SK-N-SH (cell line): ENCODE measurements at regions not wholly inside any gene's neighbourhood (a gene's known extent, or its start where the extent isn't known, plus 50 kb on each side); places are given as distances from the start of the nearest gene placed in this dataset.
"Not testable (repeated sequence)": the region's sequence is repeated elsewhere in the genome, so short reads cannot be mapped to it uniquely, and the experiment has no call there.

Source experiments
- CTCF ChIA-PET: fragments of 300-600, 350-600 bp; formaldehyde crosslinking; extraction: SDS; loops from one replicate; lab custom pipeline; 2021; lab: Yijun Ruan, JAX
- POLR2A ChIA-PET: fragments of 350-600 bp; sonication (Branson Sonifier 250); formaldehyde crosslinking; extraction: SDS; loops from one replicate; lab custom pipeline; 2020; ENCODE audit warnings: antibody characterized with exemption, inconsistent platforms; lab: Yijun Ruan, JAX
- DNase-seq: peaks from one replicate; pipeline ENCODE4 v3.0.0; 2012
- H2AFZ ChIP-seq: fragments of 200-600 bp; sonication (generic); 2 replicates; pipeline ENCODE4 v1.8.1; 2016; ENCODE audit warnings: antibody characterized with exemption, mild to moderate bottlenecking, low read depth
- H3F3A ChIP-seq: fragments of 200-600 bp; sonication (generic); replicated peaks from 2 replicates; pipeline ENCODE3; 2016; ENCODE audit warnings: antibody characterized with exemption, mild to moderate bottlenecking; ENCODE audit not compliant: insufficient read depth
- H3K27ac ChIP-seq, 2 experiments: fragments of 200-500 bp in 1 of 2; fragments of 200-600 bp in 1 of 2; sonication (Bioruptor generic) in 1 of 2; sonication (generic), shearing (Covaris generic) in 1 of 2; 2 replicates each; pipeline versions ENCODE4 v1.5.1 to v1.6.1; 2014 to 2016; ENCODE audit warnings: low read depth in 2 of 2, inconsistent platforms in 1 of 2, low read length in 1 of 2, mild to moderate bottlenecking in 1 of 2, mixed read lengths in 1 of 2
- H3K27me3 ChIP-seq: fragments of 200-600 bp; sonication (generic), shearing (Covaris generic); 2 replicates; pipeline ENCODE4 v1.6.1; 2016; ENCODE audit warnings: mixed run types; ENCODE audit not compliant: insufficient read depth
- H3K36me3 ChIP-seq, 2 experiments: fragments of 200-500 bp in 1 of 2; fragments of 200-600 bp in 1 of 2; sonication (Bioruptor generic) in 1 of 2; sonication (generic) in 1 of 2; replicated peaks in 1 of 2; 2 replicates each; pipeline versions ENCODE3 to v1.5.1; 2014 to 2016; ENCODE audit warnings: low read length in 1 of 2, mild to moderate bottlenecking in 1 of 2; ENCODE audit not compliant: insufficient read depth in 2 of 2, control insufficient read depth in 1 of 2
- H3K4me1 ChIP-seq, 2 experiments: fragments of 200-500 bp in 1 of 2; fragments of 200-600 bp in 1 of 2; sonication (Bioruptor generic) in 1 of 2; sonication (generic), shearing (Covaris generic) in 1 of 2; 2 replicates each; pipeline versions ENCODE4 v1.5.1 to v1.6.1; 2014 to 2016; ENCODE audit warnings: low read depth in 1 of 2, low read length in 1 of 2, mixed run types in 1 of 2; ENCODE audit not compliant: insufficient read depth in 2 of 2, control insufficient read depth in 1 of 2
- H3K4me2 ChIP-seq: fragments of 200-600 bp; sonication (generic), shearing (Covaris generic); 2 replicates; pipeline ENCODE4 v1.6.1; 2017; ENCODE audit warnings: mixed run types
- H3K4me3 ChIP-seq, 2 experiments: fragments of 200-500 bp in 1 of 2; fragments of 200-600 bp in 1 of 2; sonication (Bioruptor generic) in 1 of 2; sonication (generic), shearing (Covaris generic) in 1 of 2; 2 replicates each; pipeline versions ENCODE4 v1.5.1 to v1.8.1; 2014 to 2016; ENCODE audit warnings: low read depth in 2 of 2, inconsistent platforms in 1 of 2, low read length in 1 of 2, mild to moderate bottlenecking in 1 of 2, mixed read lengths in 1 of 2, moderate library complexity in 1 of 2
- H3K79me2 ChIP-seq: fragments of 200-600 bp; sonication (generic); 2 replicates; pipeline ENCODE4 v1.8.1; 2017; ENCODE audit warnings: mild to moderate bottlenecking; ENCODE audit not compliant: insufficient read depth
- H3K9ac ChIP-seq: fragments of 200-600 bp; sonication (generic); 2 replicates; pipeline ENCODE4 v1.6.1; 2017; ENCODE audit warnings: mixed run types
- H3K9me2 ChIP-seq: fragments of 200-600 bp; sonication (generic); 2 replicates; pipeline ENCODE4 v1.6.1; 2017; ENCODE audit warnings: mixed run types
- H3K9me3 ChIP-seq: fragments of 200-600 bp; sonication (generic); 2 replicates; pipeline ENCODE4 v1.6.1; 2017; ENCODE audit warnings: mixed run types, mild to moderate bottlenecking, moderate library complexity
- H4K20me1 ChIP-seq: fragments of 200-600 bp; sonication (generic); 2 replicates; pipeline ENCODE4 v1.6.1; 2017; ENCODE audit warnings: mild to moderate bottlenecking, mixed run types; ENCODE audit not compliant: insufficient read depth
- EP300 ChIP-seq, 2 experiments: IDR thresholded peaks; 2 replicates each; pipeline versions ENCODE4 v1.4.0 to v1.6.1; 2012; ENCODE audit warnings: borderline replicate concordance in 1 of 2, low read depth in 1 of 2, low read length in 1 of 2
- FOSL2 ChIP-seq: IDR thresholded peaks from 2 replicates; pipeline ENCODE4 v1.4.0; 2012; ENCODE audit warnings: low read depth, mild to moderate bottlenecking, moderate library complexity, borderline replicate concordance
- FOXJ3 ChIP-seq: sonication (generic); formaldehyde crosslinking; IDR thresholded peaks from 2 replicates; pipeline ENCODE4 v1.5.1; 2020; ENCODE audit warnings: mild to moderate bottlenecking, missing genetic modification reagents
- FOXM1 ChIP-seq: IDR thresholded peaks from 2 replicates; pipeline ENCODE4 v1.4.0; 2012; ENCODE audit warnings: low read depth, mild to moderate bottlenecking
- GABPA ChIP-seq: IDR thresholded peaks from 2 replicates; pipeline ENCODE4 v1.4.0; 2012; ENCODE audit warnings: low read depth, mild to moderate bottlenecking
- GATA2 ChIP-seq: sonication (generic); formaldehyde crosslinking; IDR thresholded peaks from 2 replicates; pipeline ENCODE4 v1.5.0; 2020; ENCODE audit warnings: mild to moderate bottlenecking, missing genetic modification reagents
- JUND ChIP-seq: IDR thresholded peaks from 2 replicates; pipeline ENCODE4 v1.4.0; 2012
- MEF2A ChIP-seq: IDR thresholded peaks from 2 replicates; pipeline ENCODE4 v1.4.0; 2012; ENCODE audit warnings: low read depth, borderline replicate concordance
- NFIC ChIP-seq: IDR thresholded peaks from 2 replicates; pipeline ENCODE4 v1.4.0; 2012; ENCODE audit warnings: borderline replicate concordance
- POLR2AphosphoS5 ChIP-seq: IDR thresholded peaks from 2 replicates; pipeline ENCODE4 v1.6.1; 2012; ENCODE audit warnings: low read depth, low read length
- RXRA ChIP-seq: IDR thresholded peaks from 2 replicates; pipeline ENCODE4 v1.4.0; 2012; ENCODE audit warnings: low read depth, mild to moderate bottlenecking, borderline replicate concordance
- SMC3 ChIP-seq: IDR thresholded peaks from 2 replicates; pipeline ENCODE4 v1.6.1; 2012; ENCODE audit warnings: low read depth, low read length, improper control_type of control experiment
- TCF12 ChIP-seq: IDR thresholded peaks from 2 replicates; pipeline ENCODE4 v1.4.0; 2012
- TEAD4 ChIP-seq: IDR thresholded peaks from 2 replicates; pipeline ENCODE4 v1.4.0; 2012; ENCODE audit warnings: mild to moderate bottlenecking, borderline replicate concordance; ENCODE audit not compliant: insufficient read depth
- WGBS: methylation state at CpG from one replicate; pipeline ENCODE4 v1.1.6; 2017; ENCODE audit warnings: low lambda C conversion rate; 5-methylcytosine and 5-hydroxymethylcytosine counted together
- TF ChIP-seq, protein P1 (sequence below): IDR thresholded peaks from 2 replicates; pipeline ENCODE4 v1.4.0; 2012; ENCODE audit warnings: low read depth, borderline replicate concordance
- TF ChIP-seq, protein P2 (sequence below): IDR thresholded peaks from 2 replicates; pipeline ENCODE4; 2012
- TF ChIP-seq, protein P3 (sequence below): IDR thresholded peaks from 2 replicates; pipeline ENCODE4 v1.4.0; 2012; ENCODE audit warnings: low read depth

DNA sequence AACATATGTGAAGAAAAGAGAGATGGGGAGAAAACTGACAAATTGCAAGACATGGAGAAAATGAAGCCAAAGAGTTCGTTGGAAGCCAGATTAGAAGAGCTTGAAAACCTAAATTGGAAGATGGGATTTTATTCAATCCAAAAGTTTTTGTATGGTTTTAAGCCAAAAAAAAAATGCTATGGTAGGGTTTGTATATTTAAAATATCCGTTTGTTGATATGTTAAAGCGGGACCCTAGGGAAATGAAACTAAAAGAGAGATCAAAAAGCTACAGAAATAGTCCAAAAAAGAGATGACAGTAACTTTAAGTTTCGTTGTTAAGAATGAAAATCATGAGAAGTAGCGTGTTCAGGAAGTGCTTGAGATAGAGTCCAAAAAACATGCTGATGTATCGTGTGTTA, 617.7 kb upstream of the ADGRL2 start:
- H3K9ac ChIP-seq, result no peak overlapping the region
- WGBS, result 81% methylated on average over 6 of the region's 6 CpGs
- CTCF ChIA-PET, result interaction anchor here (1.4 kb wide), 1 partner anchor 25 kb away, joined by 4 read pairs; no protein-coding TSS in a partner anchor
- H3K27ac ChIP-seq, result no peak overlapping the region
- no peak overlapping the region for H3K4me3 ChIP-seq
- POLR2A ChIA-PET, result no interaction called here
- H3F3A ChIP-seq, result peaks cover 5% of the 10 kb centered on the region
- H3K9me2 ChIP-seq, result no peaks in the 10 kb centered on the region
- peaks cover 0 to 7% of the 10 kb centered on the region in 2 experiments; a peak in 1 of 4 replicates for H3K4me1 ChIP-seq
- no peaks in the 10 kb centered on the region for H3K9me3 ChIP-seq
- no peaks in the 10 kb centered on the region for H4K20me1 ChIP-seq
- H3K27me3 ChIP-seq, result no peaks in the 10 kb centered on the region
- DNase-seq, result no peak
- TF ChIP-seq GATA2 (CRISPR knock-in tag) (no peak), JUND (no peak), TCF12 (no peak), FOXJ3 (CRISPR knock-in tag) (no peak), SMC3 (no peak), GABPA (no peak)
- no peak overlapping the region for H3K4me2 ChIP-seq
- H2AFZ ChIP-seq, result no peak overlapping the region
- H3K36me3 ChIP-seq, result no peaks in the 10 kb centered on the region
- no peaks in the 10 kb centered on the region for H3K79me2 ChIP-seq

DNA sequence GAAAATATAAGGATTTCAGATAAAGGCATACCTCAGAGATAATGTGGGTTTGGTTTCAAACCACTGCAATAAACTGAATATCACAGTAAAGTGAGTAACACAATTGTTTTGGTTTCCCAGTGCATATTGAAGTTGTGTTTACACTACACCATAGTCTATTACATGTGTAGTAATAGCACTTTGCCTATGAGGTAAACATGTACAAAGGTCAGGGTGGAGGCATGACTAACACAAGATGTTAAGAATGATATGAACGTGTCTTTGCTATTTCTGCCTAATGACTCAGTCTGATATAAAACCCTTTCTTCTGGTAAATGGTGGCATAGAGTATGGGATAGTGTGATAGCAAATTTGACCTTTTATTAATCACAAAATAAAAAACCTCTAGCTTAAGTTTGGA, 621.5 kb upstream of the ADGRL2 start:
- no peaks in the 10 kb centered on the region for H3K79me2 ChIP-seq
- DNase-seq, result no peak
- H3K27me3 ChIP-seq, result no peaks in the 10 kb centered on the region
- peaks cover 5% of the 10 kb centered on the region for H3F3A ChIP-seq
- H3K4me3 ChIP-seq, result no peak overlapping the region
- no peaks in the 10 kb centered on the region for H3K9me2 ChIP-seq
- peak overlapping the region in 1 of 2 experiments; percentile 43; a peak in 2 of 4 replicates for H3K27ac ChIP-seq
- no peak overlapping the region for H2AFZ ChIP-seq
- no peak overlapping the region for H3K4me2 ChIP-seq
- no peaks in the 10 kb centered on the region for H3K4me1 ChIP-seq
- TF ChIP-seq RXRA (peak; percentile 75), TEAD4 (peak; percentile 23; the same call in 1 of the 2 replicates), TCF12 (peak; percentile 66), FOSL2 (peak; percentile 80; the same call in 1 of the 2 replicates), JUND (peak; percentile 70), EP300 (IDR thresholded peaks at IDR 0.05; ENCODE audit: borderline replicate concordance in 1 of 2, low read depth in 1 of 2, low read length in 1 of 2) (peak in 1 of 2 experiments; percentile 69; a peak in 1 of 4 replicates), POLR2AphosphoS5 (no peak), NFIC (peak; percentile 34; the same call in 1 of the 2 replicates), MEF2A (peak; percentile 95), FOXM1 (no peak)
- TF ChIP-seq, protein P1, sequence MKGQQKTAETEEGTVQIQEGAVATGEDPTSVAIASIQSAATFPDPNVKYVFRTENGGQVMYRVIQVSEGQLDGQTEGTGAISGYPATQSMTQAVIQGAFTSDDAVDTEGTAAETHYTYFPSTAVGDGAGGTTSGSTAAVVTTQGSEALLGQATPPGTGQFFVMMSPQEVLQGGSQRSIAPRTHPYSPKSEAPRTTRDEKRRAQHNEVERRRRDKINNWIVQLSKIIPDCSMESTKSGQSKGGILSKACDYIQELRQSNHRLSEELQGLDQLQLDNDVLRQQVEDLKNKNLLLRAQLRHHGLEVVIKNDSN, result no peak
- TF ChIP-seq, protein P2, sequence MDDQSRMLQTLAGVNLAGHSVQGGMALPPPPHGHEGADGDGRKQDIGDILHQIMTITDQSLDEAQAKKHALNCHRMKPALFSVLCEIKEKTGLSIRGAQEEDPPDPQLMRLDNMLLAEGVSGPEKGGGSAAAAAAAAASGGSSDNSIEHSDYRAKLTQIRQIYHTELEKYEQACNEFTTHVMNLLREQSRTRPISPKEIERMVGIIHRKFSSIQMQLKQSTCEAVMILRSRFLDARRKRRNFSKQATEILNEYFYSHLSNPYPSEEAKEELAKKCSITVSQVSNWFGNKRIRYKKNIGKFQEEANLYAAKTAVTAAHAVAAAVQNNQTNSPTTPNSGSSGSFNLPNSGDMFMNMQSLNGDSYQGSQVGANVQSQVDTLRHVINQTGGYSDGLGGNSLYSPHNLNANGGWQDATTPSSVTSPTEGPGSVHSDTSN, result peak; percentile 14; the same call in 1 of the 2 replicates
- TF ChIP-seq, protein P3, sequence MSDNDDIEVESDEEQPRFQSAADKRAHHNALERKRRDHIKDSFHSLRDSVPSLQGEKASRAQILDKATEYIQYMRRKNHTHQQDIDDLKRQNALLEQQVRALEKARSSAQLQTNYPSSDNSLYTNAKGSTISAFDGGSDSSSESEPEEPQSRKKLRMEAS, result no peak
- TF ChIP-seq, all 33 proteins: peak for 9
- Histone ChIP-seq H3K36me3 (no peaks in the 10 kb centered on the region), H3K9ac (no peak overlapping the region), H4K20me1 (no peaks in the 10 kb centered on the region), H3K9me3 (no peaks in the 10 kb centered on the region)
- ChIA-PET CTCF (no interaction called here), POLR2A (no interaction called here)
- 4% methylated on average over 1 of the region's 1 CpG for WGBS

DNA sequence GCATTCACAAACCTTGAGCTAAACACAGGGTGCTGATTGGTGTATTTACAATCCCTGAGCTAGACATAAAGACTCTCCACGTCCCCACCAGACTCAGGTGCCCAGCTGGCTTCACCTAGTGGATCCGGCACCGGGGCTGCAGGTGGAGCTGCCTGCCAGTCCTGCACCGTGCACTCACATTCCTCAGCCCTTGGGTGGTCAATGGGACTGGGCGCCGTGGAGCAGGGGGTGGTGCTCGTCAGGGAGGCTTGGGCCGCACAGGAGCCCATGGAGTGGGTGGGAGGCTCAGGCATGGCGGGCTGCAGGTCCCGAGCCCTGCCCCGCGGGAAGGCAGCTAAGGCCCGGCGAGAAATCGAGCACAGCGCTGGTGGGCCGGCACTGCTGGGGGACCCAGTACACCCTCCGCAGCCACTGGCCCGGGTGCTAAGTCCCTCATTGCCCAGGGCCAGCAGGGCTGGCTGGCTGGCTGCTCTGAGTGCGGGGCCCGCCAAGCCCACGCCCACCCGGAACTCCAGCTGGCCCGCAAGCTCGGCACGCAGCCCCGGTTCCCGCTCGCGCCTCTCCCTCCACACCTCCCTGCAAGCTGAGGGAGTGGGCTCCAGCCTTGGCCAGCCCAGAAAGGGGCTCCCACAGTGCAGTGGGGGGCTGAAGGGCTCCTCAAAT, 622.2 kb upstream of the ADGRL2 start:
- H3F3A ChIP-seq, POLR2A ChIA-PET: not testable (repeated sequence)

More for the DNA sequence above, 622.2 kb upstream of the ADGRL2 start:
- peak overlapping the region in 1 of 2 experiments; percentile 43; a peak in 2 of 4 replicates for H3K27ac ChIP-seq
- H2AFZ ChIP-seq, H3K79me2 ChIP-seq, CTCF ChIA-PET, H4K20me1 ChIP-seq, H3K4me2 ChIP-seq, H3K4me1 ChIP-seq, H3K4me3 ChIP-seq, H3K9me2 ChIP-seq, DNase-seq, H3K36me3 ChIP-seq, H3K9me3 ChIP-seq, H3K27me3 ChIP-seq, H3K9ac ChIP-seq: not testable (repeated sequence)
- WGBS, result no CpG with 5 or more reads among the region's 30 CpGs
